ENCODE measurements at regions not wholly inside any gene's neighbourhood (a gene's known extent, or its start where the extent isn't known, plus 50 kb on each side); places are given as distances from the start of the nearest gene placed in this dataset.

DNA sequence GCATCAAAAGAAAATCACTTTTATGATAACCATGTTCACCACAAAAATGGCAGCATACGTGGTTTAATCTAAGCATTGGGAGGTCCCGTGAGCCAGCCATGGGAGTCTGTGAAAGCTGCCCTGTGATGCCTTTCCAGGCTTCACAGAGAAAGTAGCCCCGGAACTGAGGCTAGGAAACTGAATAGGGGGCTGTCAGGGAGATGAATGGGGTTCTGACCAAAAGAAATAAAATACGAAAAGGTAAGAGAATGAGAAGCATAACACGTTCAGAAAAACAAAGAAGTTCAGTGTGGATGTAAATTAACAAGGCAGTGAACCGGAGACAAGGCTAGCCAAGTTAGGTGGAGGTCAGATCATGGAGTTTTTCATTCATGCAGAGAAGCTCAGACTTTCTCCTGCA is 118.9 kb downstream of the ANXA2 start:
- Histone ChIP-seq H3K27ac (ENCODE audit: insufficient read length, low read depth, low read length) (no peak overlapping the region), H3K4me1 (ENCODE audit: insufficient read depth, low read length) (no peaks in the 10 kb centered on the region), H2AK5ac (ENCODE audit: insufficient read length, low read length) (no peak overlapping the region), H4K20me1 (ENCODE audit: control insufficient read depth, insufficient read depth, insufficient read length) (no peaks in the 10 kb centered on the region), H2BK5ac (ENCODE audit: insufficient read length, low read length) (no peak overlapping the region), H2BK15ac (ENCODE audit: low read depth, low read length) (no peak overlapping the region), H3K4ac (ENCODE audit: low read depth, low read length) (no peak overlapping the region), H3K27me3 (ENCODE audit: insufficient read depth, low read length) (no peaks in the 10 kb centered on the region), H4K5ac (ENCODE audit: insufficient read length, low read depth, low read length) (no peak overlapping the region), H3K4me2 (ENCODE audit: insufficient read depth, insufficient read length, low read length) (no peak overlapping the region), H3K9ac (ENCODE audit: extremely low read depth, insufficient read length, low read length) (no peak overlapping the region), H3K79me2 (ENCODE audit: insufficient read depth, low read length) (no peaks in the 10 kb centered on the region), H2BK120ac (ENCODE audit: low read depth, low read length, poor library complexity, severe bottlenecking) (no peak overlapping the region), H4K91ac (ENCODE audit: insufficient read length, low read depth, low read length) (no peak overlapping the region), H3K79me1 (ENCODE audit: insufficient read depth, low read depth, low read length, poor library complexity, severe bottlenecking) (no peaks in the 10 kb centered on the region), H2AFZ (ENCODE audit: low read length) (no peak overlapping the region), H2BK12ac (ENCODE audit: insufficient read length, low read depth, low read length) (no peak overlapping the region), H3K14ac (ENCODE audit: insufficient read depth, low read length) (no peak overlapping the region), H2BK20ac (ENCODE audit: low read depth, low read length, poor library complexity, severe bottlenecking) (no peak overlapping the region), H3K18ac (ENCODE audit: insufficient read length, low read depth, low read length) (no peak overlapping the region), H3K23me2 (ENCODE audit: insufficient read length, low read depth, low read length, poor library complexity, severe bottlenecking) (no peaks in the 10 kb centered on the region), H3K9me3 (ENCODE audit: control insufficient read depth, low read depth, low read length) (no peaks in the 10 kb centered on the region), H3T11ph (ENCODE audit: low read length) (no peak overlapping the region), H4K8ac (replicated peaks; ENCODE audit: insufficient read length, low read depth, low read length) (no peak overlapping the region), H3K23ac (ENCODE audit: insufficient read length, low read depth, low read length) (no peak overlapping the region), H3K56ac (ENCODE audit: insufficient read length, low read depth, low read length) (no peak overlapping the region)
- Mint-ChIP-seq H3K27me3 (ENCODE audit: low read depth) (no peaks in the 10 kb centered on the region), H3K36me3 (ENCODE audit: insufficient read depth in 1 of 3, low read depth in 3 of 3) (peaks cover 5 to 23% (median 15%) of the 10 kb centered on the region in 3 experiments), H3K4me1 (peaks cover 3 to 4% of the 10 kb centered on the region in 2 experiments; a peak in 2 of 4 replicates), H3K9me3 (peaks cover 19 to 25% of the 10 kb centered on the region in 2 experiments), H3K27ac (no peak overlapping the region), H3K4me3 (no peak overlapping the region)
- DNase-seq, result no peak
- no CpG with 5 or more reads among the region's 6 CpGs for WGBS (ENCODE audit: extremely low coverage, insufficient read length, low lambda C conversion rate)
- TF ChIP-seq, protein P1, sequence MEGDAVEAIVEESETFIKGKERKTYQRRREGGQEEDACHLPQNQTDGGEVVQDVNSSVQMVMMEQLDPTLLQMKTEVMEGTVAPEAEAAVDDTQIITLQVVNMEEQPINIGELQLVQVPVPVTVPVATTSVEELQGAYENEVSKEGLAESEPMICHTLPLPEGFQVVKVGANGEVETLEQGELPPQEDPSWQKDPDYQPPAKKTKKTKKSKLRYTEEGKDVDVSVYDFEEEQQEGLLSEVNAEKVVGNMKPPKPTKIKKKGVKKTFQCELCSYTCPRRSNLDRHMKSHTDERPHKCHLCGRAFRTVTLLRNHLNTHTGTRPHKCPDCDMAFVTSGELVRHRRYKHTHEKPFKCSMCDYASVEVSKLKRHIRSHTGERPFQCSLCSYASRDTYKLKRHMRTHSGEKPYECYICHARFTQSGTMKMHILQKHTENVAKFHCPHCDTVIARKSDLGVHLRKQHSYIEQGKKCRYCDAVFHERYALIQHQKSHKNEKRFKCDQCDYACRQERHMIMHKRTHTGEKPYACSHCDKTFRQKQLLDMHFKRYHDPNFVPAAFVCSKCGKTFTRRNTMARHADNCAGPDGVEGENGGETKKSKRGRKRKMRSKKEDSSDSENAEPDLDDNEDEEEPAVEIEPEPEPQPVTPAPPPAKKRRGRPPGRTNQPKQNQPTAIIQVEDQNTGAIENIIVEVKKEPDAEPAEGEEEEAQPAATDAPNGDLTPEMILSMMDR (conservative IDR thresholded peaks at IDR 0.05), result no peak

Data from H9 (cell line).